Activated CD4-positive, alpha-beta memory T cell treated with anti-CD3 and anti-CD28 coated beads, Interleukin-2, amount 10 ng/mL, durations not matched to agents 7 days and 5 days (primary cell): ENCODE measurements at regions not wholly inside any gene's neighbourhood (a gene's known extent, or its start where the extent isn't known, plus 50 kb on each side); places are given as distances from the start of the nearest gene placed in this dataset.

Source experiments
- CTCF ChIA-PET: fragments of 350-600 bp; sonication (Branson Sonifier 250); formaldehyde crosslinking; loops from one replicate; lab custom pipeline; 2021; ENCODE audit warnings: antibody characterized with exemption, inconsistent platforms; lab: Charles Lee
- POLR2A ChIA-PET: fragments of 350-600 bp; sonication (Branson Sonifier 250); formaldehyde crosslinking; loops from one replicate; lab custom pipeline; 2021; ENCODE audit warnings: antibody characterized with exemption; lab: Charles Lee
- DNase-seq: peaks from one replicate; pipeline ENCODE4 v3.0.0-alpha.2; 2020
- H3K27ac Mint-ChIP-seq: one replicate; pipeline ENCODE4 v1.8.0; 2021; ENCODE audit warnings: mild to moderate bottlenecking, mixed read lengths
- H3K27me3 Mint-ChIP-seq: one replicate; pipeline ENCODE4 v1.8.0; 2021; ENCODE audit warnings: mixed read lengths
- H3K36me3 Mint-ChIP-seq: one replicate; pipeline ENCODE4 v1.8.0; 2021; ENCODE audit warnings: low read depth, mixed read lengths
- H3K4me1 Mint-ChIP-seq: one replicate; pipeline ENCODE4 v1.8.0; 2021; ENCODE audit warnings: mixed read lengths
- H3K4me3 Mint-ChIP-seq: one replicate; pipeline ENCODE4 v1.8.0; 2021; ENCODE audit warnings: mild to moderate bottlenecking, mixed read lengths
- H3K9me3 Mint-ChIP-seq: one replicate; pipeline ENCODE4 v1.8.0; 2021; ENCODE audit warnings: mixed read lengths

DNA sequence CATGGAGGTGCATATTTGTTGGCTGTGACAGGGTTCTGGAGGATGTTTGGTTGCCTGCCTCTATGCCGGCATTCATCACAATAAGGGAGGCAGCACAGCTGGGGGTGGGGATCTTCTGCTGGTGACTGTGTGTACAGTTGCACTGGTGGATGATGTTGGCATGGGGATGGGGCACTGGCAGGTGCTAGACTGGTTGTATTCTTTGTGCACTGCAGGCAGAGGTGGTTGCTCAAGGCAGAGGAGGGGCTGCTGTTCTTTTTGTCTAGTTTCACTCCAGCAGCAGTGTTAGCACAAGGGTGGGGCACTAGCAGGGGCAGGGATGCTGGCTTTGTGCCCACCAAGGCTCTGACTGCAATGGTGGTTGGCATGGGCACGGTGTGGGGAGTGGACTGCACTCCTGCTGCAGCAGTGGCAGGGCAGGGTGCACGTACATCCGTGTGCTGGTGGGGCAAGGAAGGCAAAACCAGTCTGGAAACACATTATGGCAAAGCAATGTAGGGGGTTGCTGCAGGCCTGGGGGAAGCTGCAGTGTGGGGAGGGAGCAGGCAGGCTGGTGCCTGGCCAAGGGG lies 69.3 kb downstream of the ISOC1 start:
- Mint-ChIP-seq H3K4me1 (no peaks in the 10 kb centered on the region), H3K9me3 (peaks cover 9% of the 10 kb centered on the region), H3K36me3 (no peaks in the 10 kb centered on the region), H3K4me3 (no peak overlapping the region), H3K27ac (no peak overlapping the region), H3K27me3 (no peaks in the 10 kb centered on the region)
- ChIA-PET CTCF (no interaction called here), POLR2A (no interaction called here)
- no peak for DNase-seq

DNA sequence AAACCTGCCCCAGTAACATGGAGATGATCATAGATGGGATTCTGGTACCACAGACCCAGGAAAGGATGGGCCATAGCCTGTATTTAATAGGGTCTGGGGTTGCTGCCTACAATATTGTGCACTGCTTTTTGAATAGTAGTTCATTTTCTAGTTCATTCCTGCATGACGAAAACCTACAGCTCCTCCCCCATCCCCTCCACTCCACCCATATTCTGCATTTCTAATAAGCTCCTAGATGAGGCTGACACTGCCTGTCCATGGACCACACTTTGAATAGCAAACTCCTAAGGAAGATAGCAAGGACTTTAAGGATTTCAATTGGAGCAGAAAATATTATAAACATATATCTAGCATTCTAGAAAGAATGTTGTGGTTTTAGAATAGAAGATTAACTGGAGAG lies 75.5 kb downstream of the ISOC1 start:
- CTCF ChIA-PET, result interaction anchor here (0.7 kb wide), 1 partner anchor 618 kb away, joined by 5 read pairs; no protein-coding TSS in a partner anchor
- no peaks in the 10 kb centered on the region for H3K9me3 Mint-ChIP-seq
- no peaks in the 10 kb centered on the region for H3K36me3 Mint-ChIP-seq
- POLR2A ChIA-PET, result no interaction called here
- H3K27ac Mint-ChIP-seq, result no peak overlapping the region
- no peaks in the 10 kb centered on the region for H3K27me3 Mint-ChIP-seq
- H3K4me3 Mint-ChIP-seq, result no peak overlapping the region
- no peaks in the 10 kb centered on the region for H3K4me1 Mint-ChIP-seq
- DNase-seq, result no peak

DNA sequence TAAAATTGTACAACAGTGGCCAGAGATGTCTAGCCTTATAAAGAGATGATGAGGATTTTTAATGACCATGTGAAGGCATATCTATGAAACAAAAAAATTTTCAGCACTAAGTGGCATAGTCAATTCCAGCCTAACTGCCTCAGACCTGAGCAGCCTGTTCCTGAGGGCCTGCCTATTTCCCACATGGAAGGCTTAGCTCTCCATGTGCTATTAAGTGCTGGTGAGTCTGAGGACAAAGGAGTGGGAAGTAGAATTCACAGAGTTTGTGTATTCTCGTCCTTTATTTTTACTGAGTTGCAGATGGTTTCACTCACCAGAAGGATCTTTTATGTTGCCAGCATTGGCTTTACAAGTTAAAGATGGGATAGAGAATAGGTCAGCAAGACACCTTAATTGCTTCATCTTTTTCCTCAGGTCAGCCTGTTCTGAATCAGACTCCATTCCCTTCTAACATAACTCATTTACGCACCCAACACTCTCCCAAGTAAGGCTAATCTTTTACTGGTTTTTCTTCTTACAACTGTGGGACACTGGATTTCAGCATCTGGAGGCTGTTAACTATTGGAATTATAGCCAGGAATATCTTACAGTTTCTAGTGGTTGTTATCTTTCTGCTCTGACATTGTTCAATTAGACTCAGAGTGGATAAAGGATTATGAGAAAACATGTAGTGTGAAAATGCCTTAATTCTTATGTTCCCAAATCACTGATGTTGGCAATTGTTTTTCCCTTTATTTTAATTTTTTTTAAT lies 76.8 kb downstream of the ISOC1 start:
- no peak overlapping the region for H3K27ac Mint-ChIP-seq
- H3K27me3 Mint-ChIP-seq, result no peaks in the 10 kb centered on the region
- POLR2A ChIA-PET, result no interaction called here
- H3K36me3 Mint-ChIP-seq, result no peaks in the 10 kb centered on the region
- H3K4me1 Mint-ChIP-seq, result no peaks in the 10 kb centered on the region
- H3K9me3 Mint-ChIP-seq, result no peaks in the 10 kb centered on the region
- CTCF ChIA-PET, result no interaction called here
- no peak overlapping the region for H3K4me3 Mint-ChIP-seq
- no peak for DNase-seq

DNA sequence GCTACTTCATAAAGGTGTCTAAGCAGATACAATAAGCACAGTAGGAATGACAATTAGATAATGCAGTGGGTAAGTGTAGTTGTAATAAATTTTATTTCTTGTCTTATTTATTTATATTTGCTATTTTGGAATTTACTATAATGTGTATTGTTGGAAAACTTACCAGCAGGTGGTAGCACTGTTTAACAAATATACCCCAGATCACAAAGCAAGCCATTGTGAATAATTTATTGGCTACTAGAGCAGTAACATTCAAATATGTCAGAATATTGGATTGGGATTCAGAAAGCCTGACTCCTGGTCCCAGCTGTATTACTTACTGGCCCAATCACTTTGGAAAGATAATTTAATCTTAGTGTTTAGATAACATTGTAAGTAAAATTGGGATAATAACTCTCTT lies 78.0 kb downstream of the ISOC1 start:
- H3K27ac Mint-ChIP-seq, result no peak overlapping the region
- no peak for DNase-seq
- no peaks in the 10 kb centered on the region for H3K9me3 Mint-ChIP-seq
- ChIA-PET POLR2A (no interaction called here), CTCF (no interaction called here)
- H3K27me3 Mint-ChIP-seq, result no peaks in the 10 kb centered on the region
- H3K4me3 Mint-ChIP-seq, result no peak overlapping the region
- no peaks in the 10 kb centered on the region for H3K4me1 Mint-ChIP-seq
- H3K36me3 Mint-ChIP-seq, result no peaks in the 10 kb centered on the region

DNA sequence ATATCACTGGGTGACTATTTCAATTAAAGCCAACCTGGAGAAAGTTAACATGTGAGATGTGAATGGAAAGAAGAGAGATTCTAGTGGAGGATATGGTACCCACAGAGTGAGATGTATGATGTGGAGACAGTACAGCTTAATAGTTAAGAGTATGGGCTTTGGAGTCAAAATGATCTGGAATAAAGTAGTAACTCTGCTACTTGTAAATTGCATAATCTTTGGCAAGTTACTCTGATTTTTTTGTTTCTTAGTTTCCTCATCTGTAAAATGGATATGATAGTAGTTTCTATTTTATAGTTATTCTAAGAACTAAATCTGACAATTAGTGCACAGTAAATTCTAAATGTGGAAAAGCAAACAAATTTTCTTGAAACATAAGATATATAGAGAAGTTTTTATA lies 79.2 kb downstream of the ISOC1 start:
- CTCF ChIA-PET, result no interaction called here
- Mint-ChIP-seq H3K27ac (no peak overlapping the region), H3K36me3 (no peaks in the 10 kb centered on the region), H3K27me3 (no peaks in the 10 kb centered on the region), H3K4me1 (no peaks in the 10 kb centered on the region), H3K9me3 (no peaks in the 10 kb centered on the region), H3K4me3 (no peak overlapping the region)
- no peak for DNase-seq
- POLR2A ChIA-PET, result no interaction called here

DNA sequence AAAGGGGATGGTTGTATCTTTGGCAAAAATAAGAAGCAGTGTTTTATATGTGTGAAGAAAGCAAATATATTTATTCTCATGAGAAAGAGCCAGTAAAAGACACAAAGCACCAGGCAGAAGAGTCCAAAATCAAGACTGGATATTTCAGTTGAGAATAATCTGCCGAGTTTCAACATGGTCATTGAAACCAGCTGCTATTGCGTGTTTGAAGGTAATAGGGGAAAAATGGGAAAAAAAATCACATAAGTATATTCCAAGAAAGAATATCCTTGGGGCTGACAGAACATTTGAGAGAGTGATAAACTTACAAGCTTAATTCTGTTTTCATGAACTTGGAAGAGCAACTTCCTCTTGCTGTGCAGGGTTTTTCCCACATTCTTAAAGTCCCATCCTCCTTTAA lies 79.9 kb downstream of the ISOC1 start:
- no peak for DNase-seq
- Mint-ChIP-seq H3K27me3 (no peaks in the 10 kb centered on the region), H3K27ac (no peak overlapping the region), H3K4me3 (no peak overlapping the region), H3K36me3 (no peaks in the 10 kb centered on the region), H3K4me1 (no peaks in the 10 kb centered on the region), H3K9me3 (no peaks in the 10 kb centered on the region)
- ChIA-PET CTCF (no interaction called here), POLR2A (no interaction called here)

DNA sequence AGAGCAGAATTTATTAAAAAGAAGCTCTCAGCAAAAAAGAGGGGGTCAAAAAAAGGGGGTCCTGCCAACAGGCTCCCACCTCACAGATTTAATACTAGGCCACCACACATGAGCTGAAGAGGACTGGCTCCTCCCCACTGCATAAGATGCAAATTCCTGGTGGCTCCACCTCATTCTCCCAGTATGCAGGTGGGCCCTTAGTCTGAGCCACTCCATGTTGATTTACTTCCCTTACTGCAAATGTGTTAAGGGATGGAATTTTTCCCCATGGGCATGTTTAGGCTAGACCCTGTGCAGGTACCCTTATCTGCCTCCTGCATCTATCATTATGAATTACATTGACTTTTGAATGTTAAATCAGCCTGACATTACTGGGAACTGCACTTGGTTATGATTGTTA lies 82.9 kb downstream of the ISOC1 start:
- Mint-ChIP-seq H3K4me3 (no peak overlapping the region), H3K9me3 (no peaks in the 10 kb centered on the region), H3K4me1 (no peaks in the 10 kb centered on the region), H3K27ac (no peak overlapping the region), H3K36me3 (no peaks in the 10 kb centered on the region), H3K27me3 (no peaks in the 10 kb centered on the region)
- CTCF ChIA-PET, result no interaction called here
- POLR2A ChIA-PET, result no interaction called here
- no peak for DNase-seq

DNA sequence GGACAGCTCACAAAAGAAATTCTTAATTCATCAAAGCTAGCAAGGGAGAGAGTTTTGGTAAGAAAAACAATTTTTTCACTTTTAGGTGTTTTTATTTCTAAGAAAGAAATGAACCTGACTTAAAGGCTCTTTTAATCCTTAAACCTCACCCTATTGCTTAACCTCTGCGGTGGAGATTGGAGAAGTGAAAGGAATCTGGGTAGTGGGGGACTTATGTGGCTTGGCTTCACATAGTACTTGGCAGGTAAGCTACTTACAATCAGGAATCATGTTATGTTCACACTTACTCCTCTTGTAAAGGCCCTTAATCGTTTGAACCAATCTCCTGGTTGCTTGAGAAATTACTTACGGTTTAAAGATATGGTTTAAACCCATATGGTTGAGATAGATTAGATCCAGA lies 104.8 kb downstream of the ISOC1 start:
- no peaks in the 10 kb centered on the region for H3K9me3 Mint-ChIP-seq
- H3K27ac Mint-ChIP-seq, result no peak overlapping the region
- ChIA-PET POLR2A (no interaction called here), CTCF (no interaction called here)
- H3K36me3 Mint-ChIP-seq, result no peaks in the 10 kb centered on the region
- H3K27me3 Mint-ChIP-seq, result no peaks in the 10 kb centered on the region
- no peak for DNase-seq
- H3K4me1 Mint-ChIP-seq, result no peaks in the 10 kb centered on the region
- H3K4me3 Mint-ChIP-seq, result no peak overlapping the region

DNA sequence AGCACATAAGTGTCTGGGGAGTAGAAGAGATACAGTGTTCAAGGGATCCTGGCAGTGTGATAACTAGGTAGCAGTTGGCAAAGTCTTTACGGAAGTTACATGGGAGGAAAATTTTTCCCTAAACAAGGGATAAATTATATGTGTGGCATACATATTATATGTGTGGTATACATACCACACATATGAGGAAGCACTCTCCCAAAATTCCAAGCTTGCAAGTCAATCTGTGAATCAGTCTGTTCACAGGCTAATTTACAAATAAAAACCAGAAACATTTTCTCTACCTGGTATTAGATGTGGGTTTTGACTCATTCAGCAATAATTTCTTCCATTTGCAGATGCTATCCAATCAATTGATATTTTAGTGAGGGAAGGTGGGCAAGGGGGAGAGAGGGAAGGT lies 110.0 kb downstream of the ISOC1 start:
- Mint-ChIP-seq H3K4me3 (no peak overlapping the region), H3K4me1 (no peaks in the 10 kb centered on the region), H3K27ac (no peak overlapping the region), H3K36me3 (no peaks in the 10 kb centered on the region), H3K9me3 (peaks cover 5% of the 10 kb centered on the region), H3K27me3 (no peaks in the 10 kb centered on the region)
- ChIA-PET CTCF (no interaction called here), POLR2A (no interaction called here)
- no peak for DNase-seq

DNA sequence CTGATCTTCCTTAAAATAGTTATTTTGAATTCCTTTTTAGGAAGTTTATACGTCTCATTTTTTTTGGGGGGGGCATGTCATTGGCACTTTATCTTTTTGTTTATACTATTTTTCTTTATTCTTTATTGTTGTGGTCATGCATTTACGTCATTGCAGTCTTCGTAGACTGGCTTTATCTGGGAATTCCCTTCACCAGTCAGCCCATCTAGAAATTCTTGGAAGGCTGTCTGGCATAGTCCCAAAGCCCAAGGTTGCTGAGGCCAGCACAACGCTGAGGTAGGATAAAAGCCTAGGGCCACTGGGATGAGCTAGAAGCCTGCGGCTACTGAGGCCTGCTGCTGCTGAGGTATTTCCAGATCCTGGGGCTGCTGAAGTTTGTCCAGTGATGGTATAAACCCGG lies 121.5 kb downstream of the ISOC1 start:
- Mint-ChIP-seq H3K9me3 (peaks cover 5% of the 10 kb centered on the region), H3K27ac (no peak overlapping the region), H3K36me3 (no peaks in the 10 kb centered on the region), H3K4me1 (no peaks in the 10 kb centered on the region), H3K4me3 (no peak overlapping the region), H3K27me3 (no peaks in the 10 kb centered on the region)
- POLR2A ChIA-PET, result no interaction called here
- DNase-seq, result no peak
- CTCF ChIA-PET, result no interaction called here

DNA sequence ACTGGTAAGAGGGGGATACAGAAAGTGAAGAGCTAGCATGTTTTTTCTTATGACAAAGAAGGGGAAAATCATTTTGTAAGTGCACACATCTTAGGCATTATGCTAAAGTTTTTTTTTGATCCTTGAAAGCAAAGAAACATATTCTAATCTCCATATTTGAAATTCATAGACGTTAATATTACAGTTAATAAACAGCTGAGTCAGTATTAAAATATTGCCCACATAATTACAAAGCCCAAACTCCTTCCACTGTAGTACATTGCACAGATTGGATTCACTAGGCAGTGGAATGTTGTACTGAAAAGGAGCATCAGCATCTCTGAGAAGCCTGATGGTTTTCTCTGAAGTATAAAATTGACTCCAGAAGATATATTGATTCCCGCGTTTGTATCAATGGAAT lies 122.6 kb downstream of the ISOC1 start:
- DNase-seq, result no peak
- Mint-ChIP-seq H3K4me3 (no peak overlapping the region), H3K4me1 (no peaks in the 10 kb centered on the region), H3K27ac (no peak overlapping the region), H3K36me3 (no peaks in the 10 kb centered on the region), H3K27me3 (no peaks in the 10 kb centered on the region), H3K9me3 (no peaks in the 10 kb centered on the region)
- ChIA-PET CTCF (no interaction called here), POLR2A (no interaction called here)

DNA sequence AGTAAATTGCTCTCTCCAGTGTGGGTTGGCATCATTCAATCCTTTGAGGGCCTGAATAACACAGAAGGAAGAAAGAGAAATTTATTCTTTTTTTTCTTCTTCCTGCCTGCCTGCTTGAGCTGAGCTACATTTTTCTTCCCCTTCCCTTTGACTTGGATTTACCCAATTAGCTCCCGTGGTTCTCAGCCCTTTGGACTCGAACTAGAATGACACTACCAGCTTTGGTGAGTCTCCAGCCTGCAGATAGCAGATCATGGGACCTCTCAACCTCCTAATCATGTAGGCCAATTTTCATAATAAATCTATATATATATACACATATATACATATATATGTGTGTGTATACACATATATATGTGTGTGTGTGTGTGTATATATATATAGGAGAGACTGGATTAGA lies 128.6 kb downstream of the ISOC1 start:
- POLR2A ChIA-PET, result no interaction called here
- no peak overlapping the region for H3K4me3 Mint-ChIP-seq
- CTCF ChIA-PET, result no interaction called here
- H3K27ac Mint-ChIP-seq, result no peak overlapping the region
- no peaks in the 10 kb centered on the region for H3K4me1 Mint-ChIP-seq
- H3K27me3 Mint-ChIP-seq, result no peaks in the 10 kb centered on the region
- no peak for DNase-seq
- H3K36me3 Mint-ChIP-seq, result no peaks in the 10 kb centered on the region
- H3K9me3 Mint-ChIP-seq, result no peaks in the 10 kb centered on the region

DNA sequence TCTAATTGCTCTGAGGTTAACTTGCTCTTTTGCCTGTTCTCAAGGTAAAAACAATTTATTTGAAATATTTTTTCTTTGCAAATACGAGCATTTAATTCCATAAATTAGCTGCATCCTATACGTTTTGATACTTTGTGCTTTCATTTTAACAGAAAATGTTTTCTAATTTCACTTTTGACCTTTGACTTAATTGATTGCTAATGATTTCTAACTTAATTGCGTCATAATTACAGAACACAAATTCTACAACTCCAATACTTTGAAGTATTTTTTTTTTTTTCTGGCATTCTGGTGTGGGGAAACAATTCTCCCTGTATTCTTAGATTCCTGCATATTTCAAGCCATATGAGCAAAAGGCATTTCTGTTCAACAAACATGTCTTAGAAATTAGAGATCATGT lies 134.0 kb downstream of the ISOC1 start:
- H3K36me3 Mint-ChIP-seq, result no peaks in the 10 kb centered on the region
- POLR2A ChIA-PET, result no interaction called here

DNA sequence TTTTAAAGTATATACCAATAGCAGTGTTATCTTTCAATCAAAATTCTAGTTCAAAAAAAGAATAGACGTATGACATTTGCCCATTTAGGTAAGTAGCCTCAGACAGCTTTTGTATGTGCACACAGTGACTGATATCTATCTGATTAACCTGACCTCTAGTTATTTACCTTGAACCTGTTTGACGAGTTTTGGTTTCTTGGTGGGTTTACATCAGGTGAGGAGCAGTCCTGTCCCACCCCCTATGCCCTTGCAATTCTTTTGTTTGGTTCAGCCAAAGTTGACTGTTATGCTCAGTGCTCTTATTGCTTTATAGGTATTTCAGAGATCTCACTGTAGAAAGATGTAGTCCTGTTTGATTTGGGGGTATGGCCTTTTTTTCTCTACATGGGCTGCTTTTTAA lies 147.2 kb downstream of the ISOC1 start:
- DNase-seq, result no peak
- H3K9me3 Mint-ChIP-seq, result no peaks in the 10 kb centered on the region
- no peaks in the 10 kb centered on the region for H3K36me3 Mint-ChIP-seq
- ChIA-PET CTCF (no interaction called here), POLR2A (no interaction called here)
- H3K4me3 Mint-ChIP-seq, result no peak overlapping the region
- H3K4me1 Mint-ChIP-seq, result no peaks in the 10 kb centered on the region
- H3K27ac Mint-ChIP-seq, result no peak overlapping the region
- no peaks in the 10 kb centered on the region for H3K27me3 Mint-ChIP-seq

More for the DNA sequence above, 134.0 kb downstream of the ISOC1 start:
- no peak for DNase-seq
- no peaks in the 10 kb centered on the region for H3K27me3 Mint-ChIP-seq
- no peaks in the 10 kb centered on the region for H3K4me1 Mint-ChIP-seq
- H3K9me3 Mint-ChIP-seq, result peaks cover 4% of the 10 kb centered on the region
- CTCF ChIA-PET, result no interaction called here
- no peak overlapping the region for H3K27ac Mint-ChIP-seq
- H3K4me3 Mint-ChIP-seq, result no peak overlapping the region
